Adrenal gland (tissue), 9 donors: ENCODE measurements at regions not wholly inside any gene's neighbourhood (a gene's known extent, or its start where the extent isn't known, plus 50 kb on each side); places are given as distances from the start of the nearest gene placed in this dataset.

ENCODE experiments used
- DNase-seq, 7 donors: peaks; one replicate each; pipeline ENCODE4 v3.0.0-alpha.2; 2019 to 2020
- H3K27ac ChIP-seq, 5 donors: fragments of 200-600 bp; sonication (generic) in 4 of 5; 1 replicate in 3 of 5; 2 replicates in 2 of 5; pipeline versions ENCODE4 v1.5.1 to v1.8.0; 2016 to 2020; ENCODE audit warnings: mild to moderate bottlenecking in 1 of 5
- H3K27me3 ChIP-seq: fragments of 200-600 bp; 2 replicates; pipeline ENCODE4 v1.8.0; 2021
- H3K36me3 ChIP-seq, 2 donors: fragments of 200-600 bp; replicated peaks in 1 of 2; 1 replicate in 1 of 2; 2 replicates in 1 of 2; pipeline versions ENCODE4 v1.5.1 to v1.8.0; 2018 to 2022
- H3K4me1 ChIP-seq, 2 donors: fragments of 200-600 bp; replicated peaks in 1 of 2; 1 replicate in 1 of 2; 2 replicates in 1 of 2; pipeline versions ENCODE4 v1.5.1 to v1.8.0; 2018 to 2021
- H3K4me3 ChIP-seq, 4 donors: fragments of 200-600 bp; sonication (generic) in 3 of 4; one replicate each; pipeline ENCODE4 v1.5.1; 2016 to 2018
- H3K9me3 ChIP-seq, 3 donors: fragments of 200-600 bp; sonication (generic) in 1 of 3; replicated peaks in 1 of 3; 1 replicate in 2 of 3; 2 replicates in 1 of 3; pipeline versions ENCODE4 v1.5.1 to v1.8.0; 2016 to 2021
- POLR2A ChIP-seq, 2 donors: fragments of 450-650 bp; IDR thresholded peaks; one replicate each; pipeline ENCODE4 v1.6.1; 2017; ENCODE audit warnings: antibody characterized with exemption in 2 of 2, mild to moderate bottlenecking in 2 of 2, moderate library complexity in 1 of 2
- WGBS, 4 donors: extraction: QIAGEN DNeasy Blood & Tissue Kit in 2 of 4; methylation state at CpG; one replicate each; pipeline versions ENCODE4 v1.1.5 to v1.1.7; 2013 to 2017; 5-methylcytosine and 5-hydroxymethylcytosine counted together
- intact Hi-C, 2 donors: fragments of 100-400 bp; cut with DNase I; formaldehyde crosslinking; loops; one replicate each; pipeline versions ENCODE4 v1.14.1 to v1.15.0; 2022 to 2023
- TF ChIP-seq, protein P1 (sequence below), 6 experiments: fragments of 450-650 bp in 4 of 6; fragments of 200-600 bp in 2 of 6; sonication (generic) in 1 of 6; IDR thresholded peaks; 1 replicate in 5 of 6; 2 replicates in 1 of 6; pipeline versions ENCODE4 v1.5.1 to v1.8.0; 2016 to 2021; ENCODE audit warnings: antibody characterized with exemption in 6 of 6, mild to moderate bottlenecking in 2 of 6, moderate library complexity in 1 of 6
- donor health status: healthy with polysubstance abuse.
- donor health status: Bipolar disorder and iron deficiency.
- donor health status: DM: yes; HTN: yes; CAD: no.
- donor health status: DM: no; HTN: no; CAD: no.
- donor health status: DM: no; HTN: no; CAD: no.

DNA sequence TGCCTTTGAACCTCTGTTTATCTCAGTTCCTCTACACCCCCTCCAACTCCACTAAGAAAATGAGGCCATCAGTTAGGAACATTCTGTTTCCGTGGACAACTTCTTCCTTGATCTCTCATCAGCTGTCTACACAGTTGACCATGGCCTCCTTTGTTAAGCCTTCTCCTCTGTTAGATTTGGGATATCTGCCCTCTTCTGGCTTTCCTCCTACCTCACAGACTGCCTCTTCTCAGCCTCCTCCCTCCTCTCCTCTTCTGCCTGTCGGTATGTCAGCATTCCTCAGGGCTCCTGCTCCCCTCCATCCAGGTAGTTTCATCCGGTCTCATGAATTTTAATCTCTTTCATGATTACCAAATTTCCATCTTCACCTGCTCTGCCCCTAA is 454.9 kb downstream of the FOXO1 start:
- WGBS, 4 donors, result 86 to 92% (median 89%) methylated on average over 3 of the region's 3 CpGs
- intact Hi-C loops, result no loop called here
- H3K9me3 ChIP-seq, result no peaks in the 10 kb centered on the region
- no peaks in the 10 kb centered on the region for H3K36me3 ChIP-seq
- H3K27ac ChIP-seq, result no peak overlapping the region
- no peak for DNase-seq
- TF ChIP-seq, protein P1, sequence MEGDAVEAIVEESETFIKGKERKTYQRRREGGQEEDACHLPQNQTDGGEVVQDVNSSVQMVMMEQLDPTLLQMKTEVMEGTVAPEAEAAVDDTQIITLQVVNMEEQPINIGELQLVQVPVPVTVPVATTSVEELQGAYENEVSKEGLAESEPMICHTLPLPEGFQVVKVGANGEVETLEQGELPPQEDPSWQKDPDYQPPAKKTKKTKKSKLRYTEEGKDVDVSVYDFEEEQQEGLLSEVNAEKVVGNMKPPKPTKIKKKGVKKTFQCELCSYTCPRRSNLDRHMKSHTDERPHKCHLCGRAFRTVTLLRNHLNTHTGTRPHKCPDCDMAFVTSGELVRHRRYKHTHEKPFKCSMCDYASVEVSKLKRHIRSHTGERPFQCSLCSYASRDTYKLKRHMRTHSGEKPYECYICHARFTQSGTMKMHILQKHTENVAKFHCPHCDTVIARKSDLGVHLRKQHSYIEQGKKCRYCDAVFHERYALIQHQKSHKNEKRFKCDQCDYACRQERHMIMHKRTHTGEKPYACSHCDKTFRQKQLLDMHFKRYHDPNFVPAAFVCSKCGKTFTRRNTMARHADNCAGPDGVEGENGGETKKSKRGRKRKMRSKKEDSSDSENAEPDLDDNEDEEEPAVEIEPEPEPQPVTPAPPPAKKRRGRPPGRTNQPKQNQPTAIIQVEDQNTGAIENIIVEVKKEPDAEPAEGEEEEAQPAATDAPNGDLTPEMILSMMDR (IDR thresholded peaks at IDR 0.05), result no peak
- no peak for TF ChIP-seq POLR2A (IDR thresholded peaks at IDR 0.05)
- no peaks in the 10 kb centered on the region for H3K4me1 ChIP-seq
- H3K4me3 ChIP-seq, result no peak overlapping the region
- H3K27me3 ChIP-seq, result no peaks in the 10 kb centered on the region

DNA sequence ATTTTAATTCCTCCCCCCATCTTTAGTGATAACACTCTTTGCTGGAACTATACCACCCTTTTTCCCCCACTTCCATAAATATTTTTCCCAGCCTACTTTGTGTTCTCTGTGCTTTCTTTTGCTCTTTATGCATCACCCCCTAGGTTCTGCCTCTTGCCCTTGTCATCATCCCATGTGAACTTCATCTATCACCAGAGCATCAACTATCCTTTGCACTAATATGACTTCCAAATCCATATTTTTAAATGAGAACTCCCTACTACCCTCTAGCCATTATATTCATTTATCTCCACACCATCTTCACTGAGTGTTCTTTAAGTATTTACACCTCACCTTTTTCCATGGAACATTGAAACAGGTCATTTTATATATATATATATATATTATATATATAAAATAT is 452.7 kb downstream of the FOXO1 start:
- intact Hi-C loops, result no loop called here
- Histone ChIP-seq H3K27me3 (no peaks in the 10 kb centered on the region), H3K9me3 (no peaks in the 10 kb centered on the region), H3K4me1 (no peaks in the 10 kb centered on the region), H3K4me3 (no peak overlapping the region), H3K36me3 (no peaks in the 10 kb centered on the region), H3K27ac (no peak overlapping the region)
- no peak for DNase-seq
- no peak for TF ChIP-seq POLR2A (IDR thresholded peaks at IDR 0.05)
- TF ChIP-seq, protein P1 (IDR thresholded peaks at IDR 0.05), result no peak

DNA sequence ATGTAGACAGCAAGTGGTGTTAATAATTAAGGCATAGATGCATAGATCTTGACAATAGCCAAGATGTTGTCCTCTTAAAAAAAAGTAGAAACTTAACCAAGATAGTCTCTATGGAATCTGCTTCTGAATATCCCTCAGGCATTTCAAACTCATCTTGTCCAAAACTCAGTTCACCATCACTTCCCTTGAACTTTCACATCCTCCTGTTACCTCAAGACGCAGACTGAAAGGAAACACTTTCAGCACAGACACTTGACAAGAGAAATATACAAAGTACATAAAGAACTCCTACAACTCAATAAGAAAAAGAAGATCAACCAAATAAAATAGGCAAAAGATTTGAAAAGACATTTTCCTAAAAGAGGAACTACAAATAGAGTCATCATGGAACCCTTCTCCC is 451.1 kb downstream of the FOXO1 start:
- H3K9me3 ChIP-seq, result no peaks in the 10 kb centered on the region
- H3K27ac ChIP-seq, result no peak overlapping the region
- no peak for TF ChIP-seq POLR2A (IDR thresholded peaks at IDR 0.05)
- TF ChIP-seq, protein P1 (IDR thresholded peaks at IDR 0.05), result no peak
- H3K4me1 ChIP-seq, result no peaks in the 10 kb centered on the region
- intact Hi-C loops, result no loop called here
- 67 to 80% (median 77%) methylated on average over 1 of the region's 1 CpG for WGBS, 4 donors
- no peak for DNase-seq
- no peaks in the 10 kb centered on the region for H3K36me3 ChIP-seq
- no peaks in the 10 kb centered on the region for H3K27me3 ChIP-seq
- H3K4me3 ChIP-seq, result no peak overlapping the region

DNA sequence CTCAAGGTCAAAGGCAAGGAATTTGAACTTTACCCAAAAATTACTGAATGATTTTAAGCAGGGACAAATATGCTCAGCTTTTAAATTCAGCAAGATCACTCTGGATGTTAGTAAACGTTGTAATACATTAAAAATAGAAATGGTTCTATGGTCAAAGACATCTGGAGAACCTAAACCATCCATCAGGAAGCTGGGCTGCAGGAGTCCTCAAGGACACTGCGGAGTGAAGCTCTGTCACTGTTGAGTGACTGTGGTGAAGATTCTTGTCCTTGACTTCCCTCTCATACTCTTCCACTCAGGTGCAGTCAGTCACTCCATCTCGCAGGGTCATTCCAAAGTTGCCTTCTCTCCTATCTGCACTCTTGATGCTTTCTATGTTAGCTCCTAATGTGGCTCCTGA is 450.7 kb downstream of the FOXO1 start:
- Histone ChIP-seq H3K4me3 (no peak overlapping the region), H3K36me3 (no peaks in the 10 kb centered on the region), H3K9me3 (no peaks in the 10 kb centered on the region), H3K4me1 (no peaks in the 10 kb centered on the region), H3K27ac (no peak overlapping the region), H3K27me3 (no peaks in the 10 kb centered on the region)
- TF ChIP-seq POLR2A (IDR thresholded peaks at IDR 0.05), result no peak
- TF ChIP-seq, protein P1 (IDR thresholded peaks at IDR 0.05), result no peak
- intact Hi-C loops, result no loop called here
- DNase-seq, result no peak
- 64 to 71% (median 67%) methylated on average over 3 of the region's 3 CpGs for WGBS, 4 donors
